ENCODE measurements at regions not wholly inside any gene's neighbourhood (a gene's known extent, or its start where the extent isn't known, plus 50 kb on each side); places are given as distances from the start of the nearest gene placed in this dataset.

DNA sequence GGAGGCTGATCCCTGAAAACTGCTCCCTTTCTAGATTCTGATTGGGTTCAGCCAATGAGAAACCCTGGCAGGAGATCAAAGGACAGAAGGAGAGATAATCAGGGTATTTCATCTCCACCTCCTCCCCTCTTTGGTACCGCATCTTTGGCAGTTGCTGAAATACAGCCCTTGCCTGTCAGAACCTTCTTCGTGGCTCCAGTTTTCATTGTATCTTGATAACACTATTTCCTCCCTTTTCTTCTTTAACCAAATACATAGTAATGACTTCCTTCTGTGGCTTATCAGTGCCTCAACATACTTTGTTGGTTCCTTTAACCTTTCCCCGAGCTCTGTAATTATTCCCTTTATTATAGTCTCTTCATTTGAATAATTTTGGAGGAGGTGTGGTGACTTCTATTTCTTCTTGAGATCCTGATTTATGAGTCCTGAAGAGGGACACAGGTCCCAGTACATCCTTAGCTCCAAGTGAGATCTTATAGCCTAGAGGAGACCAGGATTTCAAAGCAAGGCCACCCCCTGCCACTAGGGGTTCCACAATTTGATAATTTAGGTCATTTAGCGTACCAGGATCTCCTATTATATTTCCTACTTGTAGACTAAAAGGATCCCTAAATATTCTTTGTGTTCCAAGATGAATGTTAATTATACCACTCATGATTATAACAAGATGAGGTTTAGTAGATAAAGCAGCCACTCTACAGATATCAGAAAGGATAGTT, 98.0 kb downstream of the EDNRB start (continued):
- TF ChIP-seq, protein P1, sequence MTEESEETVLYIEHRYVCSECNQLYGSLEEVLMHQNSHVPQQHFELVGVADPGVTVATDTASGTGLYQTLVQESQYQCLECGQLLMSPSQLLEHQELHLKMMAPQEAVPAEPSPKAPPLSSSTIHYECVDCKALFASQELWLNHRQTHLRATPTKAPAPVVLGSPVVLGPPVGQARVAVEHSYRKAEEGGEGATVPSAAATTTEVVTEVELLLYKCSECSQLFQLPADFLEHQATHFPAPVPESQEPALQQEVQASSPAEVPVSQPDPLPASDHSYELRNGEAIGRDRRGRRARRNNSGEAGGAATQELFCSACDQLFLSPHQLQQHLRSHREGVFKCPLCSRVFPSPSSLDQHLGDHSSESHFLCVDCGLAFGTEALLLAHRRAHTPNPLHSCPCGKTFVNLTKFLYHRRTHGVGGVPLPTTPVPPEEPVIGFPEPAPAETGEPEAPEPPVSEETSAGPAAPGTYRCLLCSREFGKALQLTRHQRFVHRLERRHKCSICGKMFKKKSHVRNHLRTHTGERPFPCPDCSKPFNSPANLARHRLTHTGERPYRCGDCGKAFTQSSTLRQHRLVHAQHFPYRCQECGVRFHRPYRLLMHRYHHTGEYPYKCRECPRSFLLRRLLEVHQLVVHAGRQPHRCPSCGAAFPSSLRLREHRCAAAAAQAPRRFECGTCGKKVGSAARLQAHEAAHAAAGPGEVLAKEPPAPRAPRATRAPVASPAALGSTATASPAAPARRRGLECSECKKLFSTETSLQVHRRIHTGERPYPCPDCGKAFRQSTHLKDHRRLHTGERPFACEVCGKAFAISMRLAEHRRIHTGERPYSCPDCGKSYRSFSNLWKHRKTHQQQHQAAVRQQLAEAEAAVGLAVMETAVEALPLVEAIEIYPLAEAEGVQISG (CRISPR knock-in tag; IDR thresholded peaks at IDR 0.05): no peak
- no peak for TF ChIP-seq ZNF878 (CRISPR knock-in tag; IDR thresholded peaks at IDR 0.05)
- TF ChIP-seq ZNF556 (CRISPR knock-in tag; IDR thresholded peaks at IDR 0.05; ENCODE audit: borderline replicate concordance): no peak
- no peak for TF ChIP-seq ARHGAP35 (CRISPR knock-in tag; IDR thresholded peaks at IDR 0.05; ENCODE audit: borderline replicate concordance)
- TF ChIP-seq AKAP8 (CRISPR knock-in tag; IDR thresholded peaks at IDR 0.05): no peak
- TF ChIP-seq, protein P2, sequence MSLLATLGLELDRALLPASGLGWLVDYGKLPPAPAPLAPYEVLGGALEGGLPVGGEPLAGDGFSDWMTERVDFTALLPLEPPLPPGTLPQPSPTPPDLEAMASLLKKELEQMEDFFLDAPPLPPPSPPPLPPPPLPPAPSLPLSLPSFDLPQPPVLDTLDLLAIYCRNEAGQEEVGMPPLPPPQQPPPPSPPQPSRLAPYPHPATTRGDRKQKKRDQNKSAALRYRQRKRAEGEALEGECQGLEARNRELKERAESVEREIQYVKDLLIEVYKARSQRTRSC (CRISPR knock-in tag; IDR thresholded peaks at IDR 0.05; ENCODE audit: low read depth): no peak
- no peak for TF ChIP-seq NRL (CRISPR knock-in tag; IDR thresholded peaks at IDR 0.05; ENCODE audit: borderline replicate concordance)

DNA sequence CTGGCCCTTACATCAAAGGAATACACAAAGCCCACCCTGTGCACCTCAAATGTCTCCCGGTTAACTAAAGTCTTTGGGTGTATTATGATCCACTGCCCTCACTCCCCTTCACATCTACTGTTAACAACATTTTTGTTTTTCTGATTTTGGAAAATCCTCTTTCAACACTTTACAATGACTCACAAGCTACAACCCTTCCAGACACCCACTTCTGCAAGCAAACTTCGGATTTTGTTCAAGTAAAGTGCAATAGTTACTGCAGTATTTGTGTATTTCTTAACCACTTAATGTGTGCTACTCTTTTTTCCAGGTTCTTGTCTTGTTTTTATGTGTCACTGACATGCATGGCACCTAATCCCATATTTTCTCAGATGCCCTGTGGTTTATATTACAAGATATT, 101.1 kb downstream of the EDNRB start:
- TF ChIP-seq SRF (IDR thresholded peaks at IDR 0.05; ENCODE audit: low read depth, low read length) (no peak), SMARCC2 (IDR thresholded peaks at IDR 0.05) (no peak), ARID2 (CRISPR knock-in tag; IDR thresholded peaks at IDR 0.05; ENCODE audit: borderline replicate concordance) (no peak), ZNF230 (CRISPR knock-in tag; IDR thresholded peaks at IDR 0.05) (no peak), TAF1 (CRISPR knock-in tag; IDR thresholded peaks at IDR 0.05) (no peak), SUZ12 (IDR thresholded peaks at IDR 0.05; ENCODE audit: low read depth, low read length) (no peak), MBD4 (IDR thresholded peaks at IDR 0.05; ENCODE audit: borderline replicate concordance, low read length) (no peak), KLF13 (CRISPR knock-in tag; IDR thresholded peaks at IDR 0.05) (no peak), ZNF891 (CRISPR knock-in tag; IDR thresholded peaks at IDR 0.05) (no peak), ZSCAN31 (CRISPR knock-in tag; IDR thresholded peaks at IDR 0.05; ENCODE audit: low read depth) (no peak)
- TF ChIP-seq, protein P3, sequence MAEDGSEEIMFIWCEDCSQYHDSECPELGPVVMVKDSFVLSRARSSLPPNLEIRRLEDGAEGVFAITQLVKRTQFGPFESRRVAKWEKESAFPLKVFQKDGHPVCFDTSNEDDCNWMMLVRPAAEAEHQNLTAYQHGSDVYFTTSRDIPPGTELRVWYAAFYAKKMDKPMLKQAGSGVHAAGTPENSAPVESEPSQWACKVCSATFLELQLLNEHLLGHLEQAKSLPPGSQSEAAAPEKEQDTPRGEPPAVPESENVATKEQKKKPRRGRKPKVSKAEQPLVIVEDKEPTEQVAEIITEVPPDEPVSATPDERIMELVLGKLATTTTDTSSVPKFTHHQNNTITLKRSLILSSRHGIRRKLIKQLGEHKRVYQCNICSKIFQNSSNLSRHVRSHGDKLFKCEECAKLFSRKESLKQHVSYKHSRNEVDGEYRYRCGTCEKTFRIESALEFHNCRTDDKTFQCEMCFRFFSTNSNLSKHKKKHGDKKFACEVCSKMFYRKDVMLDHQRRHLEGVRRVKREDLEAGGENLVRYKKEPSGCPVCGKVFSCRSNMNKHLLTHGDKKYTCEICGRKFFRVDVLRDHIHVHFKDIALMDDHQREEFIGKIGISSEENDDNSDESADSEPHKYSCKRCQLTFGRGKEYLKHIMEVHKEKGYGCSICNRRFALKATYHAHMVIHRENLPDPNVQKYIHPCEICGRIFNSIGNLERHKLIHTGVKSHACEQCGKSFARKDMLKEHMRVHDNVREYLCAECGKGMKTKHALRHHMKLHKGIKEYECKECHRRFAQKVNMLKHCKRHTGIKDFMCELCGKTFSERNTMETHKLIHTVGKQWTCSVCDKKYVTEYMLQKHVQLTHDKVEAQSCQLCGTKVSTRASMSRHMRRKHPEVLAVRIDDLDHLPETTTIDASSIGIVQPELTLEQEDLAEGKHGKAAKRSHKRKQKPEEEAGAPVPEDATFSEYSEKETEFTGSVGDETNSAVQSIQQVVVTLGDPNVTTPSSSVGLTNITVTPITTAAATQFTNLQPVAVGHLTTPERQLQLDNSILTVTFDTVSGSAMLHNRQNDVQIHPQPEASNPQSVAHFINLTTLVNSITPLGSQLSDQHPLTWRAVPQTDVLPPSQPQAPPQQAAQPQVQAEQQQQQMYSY (CRISPR knock-in tag; IDR thresholded peaks at IDR 0.05): no peak
- no peak overlapping the region for H3K4me3 ChIP-seq (replicated peaks in 1 of 3; ENCODE audit: insufficient read depth in 1 of 3, low read depth in 2 of 3, low read length in 3 of 3)
- H3K9ac ChIP-seq (ENCODE audit: insufficient read depth, low read depth, low read length): no peak overlapping the region
- intact Hi-C loops (cut with micrococcal nuclease; ENCODE audit: unreplicated experiment): no loop called here
- ChIA-PET CTCF (ENCODE audit: low intra/inter-chr PET ratio, low total read pairs) (no interaction called here), POLR2A (no interaction called here)
- no peaks in the 10 kb centered on the region for H4K20me1 ChIP-seq (ENCODE audit: insufficient read depth, low read length)
- H3K79me2 ChIP-seq (ENCODE audit: insufficient read depth, low read length): no peaks in the 10 kb centered on the region
- H3K27ac ChIP-seq (ENCODE audit: extremely low read length, insufficient read depth, low read length): no peak overlapping the region
- H3K36me3 ChIP-seq (replicated peaks in 1 of 2; ENCODE audit: control insufficient read depth in 1 of 2, insufficient read depth in 2 of 2, low read length in 2 of 2): no peaks in the 10 kb centered on the region
- FAIRE-seq (no peak), ATAC-seq (no peak), DNase-seq (ENCODE audit: low spot score) (no peak)
- 0% methylated on average over 2 of the region's 2 CpGs for WGBS (ENCODE audit: low lambda C conversion rate)
- H3K9me3 ChIP-seq (ENCODE audit: low read length): no peaks in the 10 kb centered on the region
- no peaks in the 10 kb centered on the region; a peak in 1 of 5 replicates for H3K27me3 ChIP-seq (ENCODE audit: control insufficient read depth in 1 of 2, insufficient read depth in 2 of 2, low read length in 2 of 2)
- no peaks in the 10 kb centered on the region for H3K4me1 ChIP-seq (ENCODE audit: insufficient read depth, low read length)
- no peak overlapping the region for H3K4me2 ChIP-seq (ENCODE audit: low read depth, low read length)
- in situ Hi-C loops (cut with HindIII; ENCODE audit: extremely low pct_ligation_motif_present, low pct_unique_long_range_greater_than_20kb): no loop called here
- no TSS peak for BruUV-seq (replicated peaks)
- no peak overlapping the region for H2AFZ ChIP-seq (ENCODE audit: low read length)
